GM13977 (cell line): ENCODE measurements at regions not wholly inside any gene's neighbourhood (a gene's known extent, or its start where the extent isn't known, plus 50 kb on each side); places are given as distances from the start of the nearest gene placed in this dataset.
"Not testable (repeated sequence)": the region's sequence is repeated elsewhere in the genome, so short reads cannot be mapped to it uniquely, and the experiment has no call there.

Experiments
- DNase-seq: peaks from one replicate; pipeline ENCODE4 v3.0.0; 2012; ENCODE audit warnings: low spot score
- in situ Hi-C: fragments of 300-500 bp; cut with MboI; formaldehyde crosslinking; loops from one replicate; pipeline ENCODE4 v1.12.0; 2022; ENCODE audit warnings: low sequenced_read_pairs, low pct_unique_long_range_greater_than_20kb, mixed read lengths, inconsistent platforms; ENCODE audit not compliant: unreplicated experiment
- TF ChIP-seq, protein P1 (sequence below): IDR thresholded peaks from 2 replicates; pipeline ENCODE4 v1.5.1; 2012; ENCODE audit warnings: mild to moderate bottlenecking, control low read depth; ENCODE audit not compliant: insufficient read depth; ENCODE audit errors: extremely low read depth, missing control alignments

DNA sequence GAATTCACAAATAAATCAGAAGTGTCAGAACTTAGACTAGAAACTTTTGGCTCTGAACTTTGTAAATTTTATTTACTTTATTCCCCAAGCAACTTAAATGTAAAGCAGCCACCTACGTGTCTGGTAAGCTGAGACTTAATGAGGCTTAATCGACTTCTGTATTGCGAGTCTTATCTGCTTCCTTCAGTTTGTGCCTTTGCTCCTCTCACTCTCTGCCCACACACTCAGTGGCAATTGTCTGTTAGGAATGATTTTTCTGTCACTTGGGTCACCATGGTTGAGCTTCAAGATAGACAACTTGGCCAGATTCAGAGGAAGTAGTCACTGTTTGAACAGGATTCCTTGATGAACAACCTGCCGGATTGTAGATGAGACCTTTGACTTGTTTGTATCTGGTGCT, 691.4 kb upstream of the FSHR start:
- in situ Hi-C loops: no loop called here
- TF ChIP-seq, protein P1, sequence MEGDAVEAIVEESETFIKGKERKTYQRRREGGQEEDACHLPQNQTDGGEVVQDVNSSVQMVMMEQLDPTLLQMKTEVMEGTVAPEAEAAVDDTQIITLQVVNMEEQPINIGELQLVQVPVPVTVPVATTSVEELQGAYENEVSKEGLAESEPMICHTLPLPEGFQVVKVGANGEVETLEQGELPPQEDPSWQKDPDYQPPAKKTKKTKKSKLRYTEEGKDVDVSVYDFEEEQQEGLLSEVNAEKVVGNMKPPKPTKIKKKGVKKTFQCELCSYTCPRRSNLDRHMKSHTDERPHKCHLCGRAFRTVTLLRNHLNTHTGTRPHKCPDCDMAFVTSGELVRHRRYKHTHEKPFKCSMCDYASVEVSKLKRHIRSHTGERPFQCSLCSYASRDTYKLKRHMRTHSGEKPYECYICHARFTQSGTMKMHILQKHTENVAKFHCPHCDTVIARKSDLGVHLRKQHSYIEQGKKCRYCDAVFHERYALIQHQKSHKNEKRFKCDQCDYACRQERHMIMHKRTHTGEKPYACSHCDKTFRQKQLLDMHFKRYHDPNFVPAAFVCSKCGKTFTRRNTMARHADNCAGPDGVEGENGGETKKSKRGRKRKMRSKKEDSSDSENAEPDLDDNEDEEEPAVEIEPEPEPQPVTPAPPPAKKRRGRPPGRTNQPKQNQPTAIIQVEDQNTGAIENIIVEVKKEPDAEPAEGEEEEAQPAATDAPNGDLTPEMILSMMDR: no peak
- DNase-seq: no peak

DNA sequence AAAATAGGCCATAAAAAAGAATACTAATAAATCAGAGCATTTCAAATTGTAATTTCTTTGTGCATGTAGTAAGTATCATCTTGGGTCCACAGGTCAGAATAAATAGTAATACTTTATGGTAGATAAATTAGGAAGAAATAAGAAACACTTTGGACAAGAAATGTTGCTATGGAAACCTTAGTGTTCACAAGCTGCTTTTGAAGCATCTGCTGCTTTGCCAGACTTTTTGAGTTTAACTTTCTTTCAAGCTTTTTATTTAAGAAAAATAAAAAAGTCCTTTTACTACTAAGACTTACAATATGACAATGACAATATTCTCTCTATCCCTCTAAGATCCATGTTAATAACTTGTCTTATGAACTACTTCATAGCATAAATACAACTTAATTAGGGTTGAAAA, 690.7 kb upstream of the FSHR start:
- no peak for DNase-seq
- in situ Hi-C loops: no loop called here
- TF ChIP-seq, protein P1: no peak

DNA sequence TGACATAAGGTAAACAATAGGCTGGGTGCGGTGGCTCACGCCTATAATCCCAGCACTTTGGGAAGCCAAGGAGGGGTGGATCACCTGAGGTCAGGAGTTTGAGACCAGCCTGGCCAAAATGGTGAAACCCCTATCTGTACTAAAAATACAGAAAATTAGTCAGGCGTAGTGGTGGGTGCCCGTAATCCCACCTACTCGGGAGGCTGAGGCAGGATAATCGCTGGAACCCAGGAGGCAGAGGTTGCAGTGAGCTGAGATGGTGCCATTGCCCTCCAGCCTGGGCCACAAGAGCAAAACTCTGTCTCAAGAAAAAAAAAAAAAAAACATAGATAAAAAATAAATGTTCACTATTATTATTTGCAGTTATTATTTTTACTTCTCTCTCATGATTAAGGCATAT, 689.8 kb upstream of the FSHR start:
- DNase-seq, in situ Hi-C loops: not testable (repeated sequence)

DNA sequence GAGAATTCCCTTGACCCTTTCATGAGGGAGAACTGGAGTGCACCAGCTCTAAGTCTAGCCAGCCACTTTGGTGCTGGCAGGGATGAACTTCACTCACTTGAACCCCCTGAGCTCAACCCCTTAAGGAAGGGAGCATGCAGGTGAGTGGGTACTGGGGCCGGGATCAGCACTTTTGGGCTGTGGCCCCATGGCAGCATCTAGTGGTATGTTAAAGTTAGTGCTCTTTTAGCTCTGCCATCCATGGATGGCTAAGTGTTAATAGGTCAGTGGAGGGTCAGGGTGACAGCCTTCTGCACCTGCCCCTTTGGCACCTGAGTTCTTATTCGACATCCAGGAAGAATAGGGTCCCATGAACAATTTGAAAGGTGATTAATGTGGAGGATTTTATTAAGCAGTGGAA, 689.0 kb upstream of the FSHR start:
- TF ChIP-seq, protein P1: peak; percentile 9
- no peak for DNase-seq
- in situ Hi-C loops: no loop called here

DNA sequence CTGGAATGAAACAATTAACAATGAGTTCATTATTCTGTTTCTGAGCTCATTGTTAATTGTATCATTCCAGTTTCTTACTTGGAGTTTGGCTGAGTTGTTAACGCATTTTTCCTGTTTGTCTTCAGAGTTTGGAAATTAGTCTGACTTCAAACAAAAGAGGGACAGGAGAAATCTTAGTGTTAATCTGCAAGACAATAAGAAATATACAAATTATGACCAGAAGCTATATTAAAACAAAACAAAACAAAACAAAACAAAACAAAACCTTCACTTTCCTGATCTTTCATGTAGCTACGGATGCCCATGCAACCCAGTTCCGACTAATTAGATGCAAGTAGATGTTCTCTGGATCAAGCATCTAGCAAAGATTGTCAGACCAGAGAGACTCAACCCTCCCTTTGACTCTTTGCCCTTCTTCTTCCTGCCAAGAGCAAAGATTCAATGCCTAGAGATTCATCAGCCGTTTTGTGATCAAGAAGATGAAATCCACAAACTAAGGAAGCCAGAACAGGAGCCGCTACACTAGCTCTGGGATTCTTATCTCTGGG, 686.2 kb upstream of the FSHR start:
- TF ChIP-seq, protein P1: no peak
- in situ Hi-C loops: no loop called here
- DNase-seq: no peak

DNA sequence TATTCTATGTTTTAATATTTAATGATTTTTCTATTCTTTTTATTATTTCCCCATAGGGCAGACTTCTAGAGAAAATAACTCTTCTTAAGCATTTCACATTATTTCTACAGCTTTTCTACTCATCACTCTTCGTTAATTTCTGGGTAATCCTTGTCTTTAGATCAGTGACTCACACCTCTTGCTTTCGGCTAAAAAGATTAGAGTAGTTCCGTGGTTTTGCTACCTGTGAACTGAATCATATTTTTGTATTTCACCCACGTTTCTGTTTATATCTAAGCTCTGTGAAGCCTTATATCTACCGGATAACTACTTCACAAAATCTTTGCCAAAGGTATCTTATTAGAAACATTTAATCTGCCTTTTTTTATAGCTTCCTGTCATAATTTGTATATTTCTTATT, 685.5 kb upstream of the FSHR start:
- in situ Hi-C loops: no loop called here

DNA sequence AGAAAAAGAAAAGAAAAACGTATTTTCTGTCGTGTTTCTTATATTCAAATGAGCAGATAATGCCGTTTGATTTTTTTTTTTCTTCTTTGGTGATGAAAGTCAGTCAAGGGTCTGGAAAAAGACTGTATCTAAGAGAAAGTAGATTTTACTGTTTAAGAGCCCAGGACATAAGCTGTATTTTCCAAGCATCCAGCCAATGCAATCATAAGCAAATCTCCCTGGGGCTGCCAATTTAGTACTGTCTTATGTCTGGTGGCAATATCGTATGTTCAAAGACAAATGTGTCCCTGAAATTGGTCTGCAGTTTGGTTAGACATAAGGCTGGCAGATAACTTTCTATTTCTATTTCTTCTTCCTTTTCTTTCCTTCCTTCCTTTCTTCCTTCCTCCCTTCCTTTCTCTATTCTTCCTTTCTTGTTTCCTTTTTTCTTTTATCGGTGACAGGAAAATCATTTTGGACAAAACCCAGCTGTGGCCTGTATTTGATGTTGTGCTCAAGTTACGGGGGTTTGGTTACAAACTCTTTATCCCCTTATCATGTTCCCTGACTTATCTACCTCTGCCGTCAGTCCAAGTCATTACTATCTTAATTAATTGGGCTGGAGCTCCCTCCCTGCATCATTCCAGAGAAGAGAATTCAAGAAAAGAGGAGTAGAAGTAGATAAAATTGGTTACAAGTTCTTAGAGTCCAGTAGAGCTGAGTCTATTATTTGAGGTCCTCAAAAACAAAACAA, 683.4 kb upstream of the FSHR start:
- DNase-seq: no peak
- in situ Hi-C loops: no loop called here
- TF ChIP-seq, protein P1: no peak

More for the DNA sequence above, 685.5 kb upstream of the FSHR start:
- no peak for DNase-seq
- TF ChIP-seq, protein P1: no peak
